ENCODE measurements at regions not wholly inside any gene's neighbourhood (a gene's known extent, or its start where the extent isn't known, plus 50 kb on each side); places are given as distances from the start of the nearest gene placed in this dataset.

DNA sequence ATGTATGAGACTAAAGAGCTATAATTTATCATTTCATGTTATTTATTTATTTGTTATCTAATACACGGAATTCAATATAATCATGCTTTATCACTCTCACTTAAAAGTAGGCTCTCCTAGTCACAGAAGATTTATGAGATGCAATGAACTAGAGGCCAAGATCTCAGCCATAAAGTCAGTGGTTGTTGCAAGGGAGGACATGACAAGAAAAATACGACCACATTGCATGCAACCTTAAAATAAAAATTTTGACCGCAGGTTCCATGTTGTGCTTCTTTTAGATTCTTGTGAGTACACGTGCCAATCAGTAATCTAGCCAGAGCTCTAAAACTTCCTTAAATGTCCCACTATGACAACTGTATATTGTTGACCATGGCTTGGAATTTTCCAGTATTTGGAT is 75.9 kb upstream of the SP8 start:
- TF ChIP-seq SUZ12 (IDR thresholded peaks at IDR 0.05; ENCODE audit: extremely low read depth, insufficient read depth, insufficient read length): no peak
- no peak for TF ChIP-seq ZNF274 (IDR thresholded peaks at IDR 0.05; ENCODE audit: low read depth, low read length)
